ENCODE measurements at regions not wholly inside any gene's neighbourhood (a gene's known extent, or its start where the extent isn't known, plus 50 kb on each side); places are given as distances from the start of the nearest gene placed in this dataset.

DNA sequence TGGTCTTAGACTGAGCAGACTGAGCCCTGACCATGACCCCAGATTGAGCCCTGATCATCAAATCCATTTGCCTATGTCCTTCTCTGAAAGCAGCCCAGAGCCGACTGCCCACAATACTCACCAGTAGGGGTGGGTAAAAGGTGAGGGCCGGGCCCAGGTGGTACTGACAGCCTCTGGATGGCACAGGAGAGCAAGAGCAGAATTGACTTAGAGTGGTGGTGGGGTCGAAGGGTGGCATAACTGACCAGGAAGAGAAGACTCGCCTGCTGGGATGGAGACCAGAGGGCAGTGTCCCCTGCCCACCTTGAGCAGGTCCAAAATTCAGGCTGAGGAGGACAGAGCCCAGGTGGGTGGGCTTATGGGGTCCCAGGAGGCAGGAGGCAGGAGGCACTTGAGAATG lies 161.3 kb upstream of the POU3F1 start:
- TF ChIP-seq EZH2 (IDR thresholded peaks at IDR 0.05) = no peak
- TF ChIP-seq, protein P1, sequence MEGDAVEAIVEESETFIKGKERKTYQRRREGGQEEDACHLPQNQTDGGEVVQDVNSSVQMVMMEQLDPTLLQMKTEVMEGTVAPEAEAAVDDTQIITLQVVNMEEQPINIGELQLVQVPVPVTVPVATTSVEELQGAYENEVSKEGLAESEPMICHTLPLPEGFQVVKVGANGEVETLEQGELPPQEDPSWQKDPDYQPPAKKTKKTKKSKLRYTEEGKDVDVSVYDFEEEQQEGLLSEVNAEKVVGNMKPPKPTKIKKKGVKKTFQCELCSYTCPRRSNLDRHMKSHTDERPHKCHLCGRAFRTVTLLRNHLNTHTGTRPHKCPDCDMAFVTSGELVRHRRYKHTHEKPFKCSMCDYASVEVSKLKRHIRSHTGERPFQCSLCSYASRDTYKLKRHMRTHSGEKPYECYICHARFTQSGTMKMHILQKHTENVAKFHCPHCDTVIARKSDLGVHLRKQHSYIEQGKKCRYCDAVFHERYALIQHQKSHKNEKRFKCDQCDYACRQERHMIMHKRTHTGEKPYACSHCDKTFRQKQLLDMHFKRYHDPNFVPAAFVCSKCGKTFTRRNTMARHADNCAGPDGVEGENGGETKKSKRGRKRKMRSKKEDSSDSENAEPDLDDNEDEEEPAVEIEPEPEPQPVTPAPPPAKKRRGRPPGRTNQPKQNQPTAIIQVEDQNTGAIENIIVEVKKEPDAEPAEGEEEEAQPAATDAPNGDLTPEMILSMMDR (IDR thresholded peaks at IDR 0.05) = no peak
